ENCODE measurements at regions not wholly inside any gene's neighbourhood (a gene's known extent, or its start where the extent isn't known, plus 50 kb on each side); places are given as distances from the start of the nearest gene placed in this dataset.

DNA sequence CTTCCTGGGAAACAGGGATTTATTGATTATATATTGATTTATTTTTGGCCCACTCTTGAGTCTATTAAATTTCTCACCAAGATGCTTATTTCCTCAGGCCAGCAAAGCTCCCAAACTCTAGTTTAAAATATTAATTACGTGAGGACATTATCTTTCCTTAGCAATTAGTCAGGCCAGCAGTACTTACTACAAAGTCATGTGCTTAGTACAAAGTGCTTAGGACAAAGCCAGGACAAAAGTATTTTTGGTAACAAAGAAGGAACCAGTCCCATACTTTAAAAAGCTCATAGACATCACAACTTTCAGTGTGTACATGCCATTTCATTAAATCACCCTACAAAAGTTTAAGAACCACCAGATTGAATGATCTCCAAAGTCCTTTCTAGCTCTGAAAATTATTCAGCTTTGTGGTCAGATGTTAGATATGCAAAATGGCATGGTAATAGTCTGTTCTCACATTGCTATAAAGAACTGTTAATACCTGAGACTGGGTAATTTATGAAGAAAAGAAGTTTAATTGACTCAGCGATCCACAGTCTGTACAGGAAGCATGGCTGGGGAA, 94.7 kb upstream of the PWP1 start:
- H3K9me3 ChIP-seq, result no peaks in the 10 kb centered on the region
- H3K27me3 ChIP-seq, result no peaks in the 10 kb centered on the region
- ATAC-seq, result no peak
- WGBS, 2 donors, result 73 to 84% methylated on average over 2 of the region's 2 CpGs
- no peak overlapping the region for H3K27ac ChIP-seq
- H3K36me3 ChIP-seq, result no peaks in the 10 kb centered on the region
- DNase-seq, result no peak
- TF ChIP-seq, protein P1, sequence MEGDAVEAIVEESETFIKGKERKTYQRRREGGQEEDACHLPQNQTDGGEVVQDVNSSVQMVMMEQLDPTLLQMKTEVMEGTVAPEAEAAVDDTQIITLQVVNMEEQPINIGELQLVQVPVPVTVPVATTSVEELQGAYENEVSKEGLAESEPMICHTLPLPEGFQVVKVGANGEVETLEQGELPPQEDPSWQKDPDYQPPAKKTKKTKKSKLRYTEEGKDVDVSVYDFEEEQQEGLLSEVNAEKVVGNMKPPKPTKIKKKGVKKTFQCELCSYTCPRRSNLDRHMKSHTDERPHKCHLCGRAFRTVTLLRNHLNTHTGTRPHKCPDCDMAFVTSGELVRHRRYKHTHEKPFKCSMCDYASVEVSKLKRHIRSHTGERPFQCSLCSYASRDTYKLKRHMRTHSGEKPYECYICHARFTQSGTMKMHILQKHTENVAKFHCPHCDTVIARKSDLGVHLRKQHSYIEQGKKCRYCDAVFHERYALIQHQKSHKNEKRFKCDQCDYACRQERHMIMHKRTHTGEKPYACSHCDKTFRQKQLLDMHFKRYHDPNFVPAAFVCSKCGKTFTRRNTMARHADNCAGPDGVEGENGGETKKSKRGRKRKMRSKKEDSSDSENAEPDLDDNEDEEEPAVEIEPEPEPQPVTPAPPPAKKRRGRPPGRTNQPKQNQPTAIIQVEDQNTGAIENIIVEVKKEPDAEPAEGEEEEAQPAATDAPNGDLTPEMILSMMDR (IDR thresholded peaks at IDR 0.05), result no peak
- FAIRE-seq, result no peak
- H3K4me3 ChIP-seq, result no peak overlapping the region
- intact Hi-C loops (cut with DNase I), result no loop called here
- H3K4me1 ChIP-seq, result no peaks in the 10 kb centered on the region

DNA sequence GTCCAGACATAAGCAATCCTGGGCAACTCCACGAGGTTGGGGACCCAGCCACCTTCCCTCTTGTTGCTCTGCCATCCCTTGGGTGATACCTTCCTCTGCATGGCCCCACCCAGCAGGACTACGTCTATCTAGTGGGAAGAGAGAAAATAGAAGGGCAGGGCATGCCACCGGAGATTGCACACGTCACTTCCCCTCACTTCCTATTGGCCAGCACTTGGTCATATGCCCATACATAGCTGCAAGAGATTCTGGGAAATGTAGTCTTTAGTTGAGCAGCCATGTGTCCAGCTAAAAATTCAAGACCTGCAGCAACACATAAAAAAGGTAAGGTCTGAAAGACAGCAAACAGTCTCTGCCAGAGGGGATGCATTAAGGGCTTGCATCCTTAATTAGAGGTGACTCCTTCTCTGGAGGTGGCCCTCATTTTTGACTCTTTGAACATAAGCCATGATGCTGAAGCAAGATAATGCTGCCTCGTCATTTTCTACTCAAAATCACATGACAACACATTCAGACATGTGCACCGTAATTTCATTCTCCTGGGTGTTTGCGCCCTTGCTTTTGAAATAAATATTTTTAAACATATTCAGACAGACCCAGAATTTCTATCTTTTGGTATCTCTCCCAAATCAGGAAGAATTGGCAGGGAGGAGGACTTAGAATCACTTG, 91.8 kb upstream of the PWP1 start:
- intact Hi-C loops (cut with DNase I), result no loop called here
- no peak overlapping the region for H3K27ac ChIP-seq
- DNase-seq (no peak), FAIRE-seq (no peak), ATAC-seq (no peak)
- no peaks in the 10 kb centered on the region for H3K4me1 ChIP-seq
- H3K4me3 ChIP-seq, result no peak overlapping the region
- no peaks in the 10 kb centered on the region for H3K36me3 ChIP-seq
- TF ChIP-seq, protein P1 (IDR thresholded peaks at IDR 0.05), result no peak
- H3K27me3 ChIP-seq, result no peaks in the 10 kb centered on the region
- WGBS, 2 donors, result 65 to 71% methylated on average over 7 of the region's 7 CpGs
- H3K9me3 ChIP-seq, result no peaks in the 10 kb centered on the region

DNA sequence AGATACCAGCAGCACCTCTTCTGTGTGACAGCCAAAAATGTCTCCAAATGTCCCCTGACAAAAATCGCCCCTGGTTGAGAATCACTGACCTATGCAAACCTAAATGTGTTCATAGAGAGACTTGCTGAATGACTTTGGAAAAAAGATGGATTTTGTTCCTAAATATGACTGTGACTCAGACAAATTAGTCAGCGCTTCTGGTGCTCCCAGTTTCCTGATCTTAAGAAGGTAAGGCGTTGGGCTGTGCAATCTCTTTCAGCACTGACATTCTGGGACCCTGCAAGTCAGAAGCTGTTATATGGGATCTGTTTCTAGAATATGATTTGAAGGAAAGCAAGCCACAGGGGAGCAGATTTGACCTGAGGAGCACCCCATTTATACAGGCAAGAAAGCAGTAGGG, 90.6 kb upstream of the PWP1 start:
- Histone ChIP-seq H3K36me3 (no peaks in the 10 kb centered on the region), H3K27ac (no peak overlapping the region), H3K4me1 (no peaks in the 10 kb centered on the region), H3K4me3 (no peak overlapping the region), H3K27me3 (no peaks in the 10 kb centered on the region), H3K9me3 (no peaks in the 10 kb centered on the region)
- 74 to 79% methylated on average over 3 of the region's 3 CpGs for WGBS, 2 donors
- FAIRE-seq (no peak), ATAC-seq (no peak), DNase-seq (no peak)
- intact Hi-C loops (cut with DNase I), result no loop called here
- TF ChIP-seq, protein P1 (IDR thresholded peaks at IDR 0.05), result no peak

DNA sequence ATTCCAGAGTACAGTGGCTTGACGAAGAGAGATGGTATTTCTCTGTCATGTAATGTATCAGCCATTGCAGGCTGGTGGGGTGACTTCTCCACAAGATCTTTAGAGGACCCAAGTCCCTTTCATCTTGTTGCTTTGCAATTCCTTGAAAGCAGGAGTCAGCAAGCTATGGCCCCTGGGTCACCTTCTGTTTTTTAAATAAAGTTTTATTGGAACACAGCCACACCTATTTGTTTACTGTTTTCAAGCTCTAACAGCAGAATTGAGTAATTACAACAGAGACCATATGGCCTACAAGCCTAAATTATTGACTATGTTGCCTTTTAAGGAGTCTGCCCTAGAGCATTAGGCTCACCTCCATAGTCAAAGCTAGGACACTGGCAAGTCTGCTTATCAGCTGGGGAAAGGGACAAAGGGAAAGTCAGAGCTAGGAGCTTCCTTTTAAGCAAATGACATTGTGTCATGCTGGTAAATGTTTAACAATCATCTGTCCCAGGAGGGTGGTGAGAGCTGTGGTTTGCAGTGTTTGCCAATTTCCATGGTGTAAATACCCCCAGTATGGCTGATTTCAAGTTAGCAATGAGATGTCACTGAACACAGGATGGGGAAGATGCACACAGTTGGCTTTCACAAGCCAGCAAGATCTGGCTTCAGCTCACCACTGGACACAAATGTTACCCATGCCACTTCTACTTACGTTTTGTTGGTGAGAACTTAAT, 87.7 kb upstream of the PWP1 start:
- Histone ChIP-seq H3K9me3 (no peaks in the 10 kb centered on the region), H3K27ac (no peak overlapping the region), H3K27me3 (no peaks in the 10 kb centered on the region), H3K4me3 (no peak overlapping the region), H3K36me3 (no peaks in the 10 kb centered on the region), H3K4me1 (no peaks in the 10 kb centered on the region)
- WGBS, 2 donors, result 59 to 69% methylated on average over 2 of the region's 2 CpGs
- no peak for DNase-seq
- ATAC-seq, result no peak
- FAIRE-seq, result no peak
- intact Hi-C loops (cut with DNase I), result no loop called here
- TF ChIP-seq, protein P1 (IDR thresholded peaks at IDR 0.05), result no peak

DNA sequence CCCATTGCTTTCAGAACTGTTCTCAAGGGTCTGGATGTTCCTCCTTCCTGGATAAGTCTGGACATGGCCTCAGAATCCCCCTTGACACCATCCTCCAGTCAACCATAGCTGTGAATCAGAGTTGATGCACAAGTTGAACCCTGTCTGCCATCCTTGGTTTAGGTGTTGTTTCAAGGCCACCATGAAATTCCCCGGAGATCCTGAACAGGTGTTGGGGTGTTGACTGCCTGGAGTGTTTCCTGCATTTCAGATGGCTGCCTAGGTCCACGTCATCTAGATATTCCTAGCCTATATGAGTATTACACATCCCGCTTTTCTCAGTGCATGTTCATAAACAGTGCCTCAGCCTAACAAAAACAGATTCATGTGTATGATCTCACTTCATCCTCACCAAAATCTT, 86.7 kb upstream of the PWP1 start:
- WGBS, 2 donors, result 63 to 80% methylated on average over 3 of the region's 3 CpGs
- Histone ChIP-seq H3K36me3 (no peaks in the 10 kb centered on the region), H3K27me3 (no peaks in the 10 kb centered on the region), H3K4me1 (no peaks in the 10 kb centered on the region), H3K9me3 (no peaks in the 10 kb centered on the region), H3K4me3 (no peak overlapping the region), H3K27ac (no peak overlapping the region)
- TF ChIP-seq, protein P1 (IDR thresholded peaks at IDR 0.05), result no peak
- FAIRE-seq (no peak), ATAC-seq (no peak), DNase-seq (no peak)
- intact Hi-C loops (cut with DNase I), result no loop called here
